ENCODE measurements at regions not wholly inside any gene's neighbourhood (a gene's known extent, or its start where the extent isn't known, plus 50 kb on each side); places are given as distances from the start of the nearest gene placed in this dataset.

DNA sequence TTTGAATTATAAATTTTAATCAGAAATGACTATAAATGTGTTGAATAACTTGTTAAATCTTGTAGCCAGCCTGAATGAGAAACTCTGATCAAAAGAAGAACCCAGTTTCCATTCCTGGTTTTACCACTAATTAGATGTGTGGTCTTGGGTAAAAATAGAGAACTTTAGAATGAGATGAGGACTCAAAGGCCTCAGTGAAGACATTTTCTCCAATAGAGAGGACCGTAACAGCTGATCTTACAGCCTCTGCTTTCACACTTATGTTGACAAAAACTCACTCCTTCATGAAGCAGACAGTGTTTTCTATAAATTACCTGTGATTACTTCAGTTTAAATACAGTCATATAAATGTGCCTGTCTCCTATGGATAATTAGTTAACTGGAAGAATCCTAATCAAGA, 200.1 kb upstream of the MEOX2 start:
- H3K27me3 ChIP-seq (ENCODE audit: control insufficient read depth in 4 of 4, insufficient read depth in 4 of 4, low read length in 3 of 4) = no peaks in the 10 kb centered on the region
- DNase-seq (ENCODE audit: low spot score) = no peak
- H3K4me1 ChIP-seq (ENCODE audit: control insufficient read depth in 4 of 4, insufficient read depth in 4 of 4, low read length in 3 of 4) = no peaks in the 10 kb centered on the region
- no peak overlapping the region for H3K27ac ChIP-seq (ENCODE audit: low read depth in 1 of 2, low read length in 2 of 2)
- TF ChIP-seq, protein P1, sequence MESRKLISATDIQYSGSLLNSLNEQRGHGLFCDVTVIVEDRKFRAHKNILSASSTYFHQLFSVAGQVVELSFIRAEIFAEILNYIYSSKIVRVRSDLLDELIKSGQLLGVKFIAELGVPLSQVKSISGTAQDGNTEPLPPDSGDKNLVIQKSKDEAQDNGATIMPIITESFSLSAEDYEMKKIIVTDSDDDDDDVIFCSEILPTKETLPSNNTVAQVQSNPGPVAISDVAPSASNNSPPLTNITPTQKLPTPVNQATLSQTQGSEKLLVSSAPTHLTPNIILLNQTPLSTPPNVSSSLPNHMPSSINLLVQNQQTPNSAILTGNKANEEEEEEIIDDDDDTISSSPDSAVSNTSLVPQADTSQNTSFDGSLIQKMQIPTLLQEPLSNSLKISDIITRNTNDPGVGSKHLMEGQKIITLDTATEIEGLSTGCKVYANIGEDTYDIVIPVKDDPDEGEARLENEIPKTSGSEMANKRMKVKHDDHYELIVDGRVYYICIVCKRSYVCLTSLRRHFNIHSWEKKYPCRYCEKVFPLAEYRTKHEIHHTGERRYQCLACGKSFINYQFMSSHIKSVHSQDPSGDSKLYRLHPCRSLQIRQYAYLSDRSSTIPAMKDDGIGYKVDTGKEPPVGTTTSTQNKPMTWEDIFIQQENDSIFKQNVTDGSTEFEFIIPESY (IDR thresholded peaks at IDR 0.05) = no peak
- H3K36me3 ChIP-seq (ENCODE audit: control insufficient read depth in 4 of 4, insufficient read depth in 3 of 4, low read depth in 1 of 4, low read length in 3 of 4) = no peaks in the 10 kb centered on the region
- no peak overlapping the region for H3K4me3 ChIP-seq (ENCODE audit: low read depth in 1 of 3, low read length in 3 of 3)
- no peaks in the 10 kb centered on the region for H3K9me3 ChIP-seq (ENCODE audit: control insufficient read depth in 4 of 4, low read length in 3 of 4)
- WGBS = 93% methylated on average over 1 of the region's 1 CpG
- H3K9ac ChIP-seq (ENCODE audit: low read depth in 1 of 2, low read length in 2 of 2) = no peak overlapping the region

DNA sequence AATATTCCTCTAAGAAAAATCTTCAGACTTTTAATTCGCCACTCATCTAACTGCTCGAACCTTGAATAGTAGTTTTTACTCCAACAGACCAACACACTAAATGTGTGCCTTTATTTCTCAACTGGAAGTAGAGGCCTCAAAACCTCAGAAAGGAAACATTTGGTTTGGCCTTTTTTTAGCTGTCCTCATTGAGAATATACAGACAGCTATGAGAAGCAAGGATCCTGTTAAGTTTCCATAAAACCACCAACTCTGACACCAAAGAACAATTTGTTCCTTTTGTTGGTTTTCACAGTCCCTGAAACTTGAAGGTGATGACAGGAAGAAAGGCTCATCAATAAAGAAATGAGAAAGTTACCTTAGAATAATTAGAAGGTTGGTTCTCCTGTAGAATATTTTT, 199.2 kb upstream of the MEOX2 start:
- Histone ChIP-seq H3K9ac (ENCODE audit: low read depth in 1 of 2, low read length in 2 of 2) (no peak overlapping the region), H3K9me3 (ENCODE audit: control insufficient read depth in 4 of 4, low read length in 3 of 4) (peaks cover 0 to 3% (median under 1%) of the 10 kb centered on the region in 4 donors), H3K27ac (ENCODE audit: low read depth in 1 of 2, low read length in 2 of 2) (no peak overlapping the region), H3K4me3 (ENCODE audit: low read depth in 1 of 3, low read length in 3 of 3) (no peak overlapping the region), H3K27me3 (ENCODE audit: control insufficient read depth in 4 of 4, insufficient read depth in 4 of 4, low read length in 3 of 4) (no peaks in the 10 kb centered on the region), H3K36me3 (ENCODE audit: control insufficient read depth in 4 of 4, insufficient read depth in 3 of 4, low read depth in 1 of 4, low read length in 3 of 4) (no peaks in the 10 kb centered on the region), H3K4me1 (ENCODE audit: control insufficient read depth in 4 of 4, insufficient read depth in 4 of 4, low read length in 3 of 4) (no peaks in the 10 kb centered on the region)
- TF ChIP-seq JUND (IDR thresholded peaks at IDR 0.05) = no peak
- TF ChIP-seq YY1 (IDR thresholded peaks at IDR 0.05) = no peak
- no peak for TF ChIP-seq HNF4A (conservative IDR thresholded peaks at IDR 0.05)
- no peak for TF ChIP-seq GABPA (IDR thresholded peaks at IDR 0.05 in 1 of 2, conservative IDR thresholded peaks at IDR 0.05 in 1 of 2)
- TF ChIP-seq, protein P2, sequence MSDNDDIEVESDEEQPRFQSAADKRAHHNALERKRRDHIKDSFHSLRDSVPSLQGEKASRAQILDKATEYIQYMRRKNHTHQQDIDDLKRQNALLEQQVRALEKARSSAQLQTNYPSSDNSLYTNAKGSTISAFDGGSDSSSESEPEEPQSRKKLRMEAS (IDR thresholded peaks at IDR 0.05) = no peak
- WGBS = 85% methylated on average over 2 of the region's 2 CpGs
- no peak for DNase-seq (ENCODE audit: low spot score)

DNA sequence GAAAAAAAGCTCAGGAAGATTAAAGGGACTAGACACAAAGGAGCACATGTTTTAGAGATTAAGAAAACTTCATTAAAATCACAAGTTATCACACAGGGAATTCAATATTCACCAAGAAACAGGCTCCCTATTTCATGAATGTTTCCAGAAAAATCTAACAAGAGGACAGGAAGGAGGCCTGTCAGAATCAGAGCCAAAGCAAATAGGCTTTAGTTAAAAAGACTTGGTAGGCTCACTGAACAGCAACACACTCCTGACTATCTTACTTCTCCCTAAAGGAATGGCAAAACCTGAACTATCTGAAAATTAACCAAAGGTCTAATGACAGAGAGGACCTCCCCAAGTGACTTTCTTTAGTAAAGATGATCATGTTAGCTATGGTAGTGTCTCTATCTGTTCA, 188.3 kb upstream of the MEOX2 start:
- TF ChIP-seq, protein P3, sequence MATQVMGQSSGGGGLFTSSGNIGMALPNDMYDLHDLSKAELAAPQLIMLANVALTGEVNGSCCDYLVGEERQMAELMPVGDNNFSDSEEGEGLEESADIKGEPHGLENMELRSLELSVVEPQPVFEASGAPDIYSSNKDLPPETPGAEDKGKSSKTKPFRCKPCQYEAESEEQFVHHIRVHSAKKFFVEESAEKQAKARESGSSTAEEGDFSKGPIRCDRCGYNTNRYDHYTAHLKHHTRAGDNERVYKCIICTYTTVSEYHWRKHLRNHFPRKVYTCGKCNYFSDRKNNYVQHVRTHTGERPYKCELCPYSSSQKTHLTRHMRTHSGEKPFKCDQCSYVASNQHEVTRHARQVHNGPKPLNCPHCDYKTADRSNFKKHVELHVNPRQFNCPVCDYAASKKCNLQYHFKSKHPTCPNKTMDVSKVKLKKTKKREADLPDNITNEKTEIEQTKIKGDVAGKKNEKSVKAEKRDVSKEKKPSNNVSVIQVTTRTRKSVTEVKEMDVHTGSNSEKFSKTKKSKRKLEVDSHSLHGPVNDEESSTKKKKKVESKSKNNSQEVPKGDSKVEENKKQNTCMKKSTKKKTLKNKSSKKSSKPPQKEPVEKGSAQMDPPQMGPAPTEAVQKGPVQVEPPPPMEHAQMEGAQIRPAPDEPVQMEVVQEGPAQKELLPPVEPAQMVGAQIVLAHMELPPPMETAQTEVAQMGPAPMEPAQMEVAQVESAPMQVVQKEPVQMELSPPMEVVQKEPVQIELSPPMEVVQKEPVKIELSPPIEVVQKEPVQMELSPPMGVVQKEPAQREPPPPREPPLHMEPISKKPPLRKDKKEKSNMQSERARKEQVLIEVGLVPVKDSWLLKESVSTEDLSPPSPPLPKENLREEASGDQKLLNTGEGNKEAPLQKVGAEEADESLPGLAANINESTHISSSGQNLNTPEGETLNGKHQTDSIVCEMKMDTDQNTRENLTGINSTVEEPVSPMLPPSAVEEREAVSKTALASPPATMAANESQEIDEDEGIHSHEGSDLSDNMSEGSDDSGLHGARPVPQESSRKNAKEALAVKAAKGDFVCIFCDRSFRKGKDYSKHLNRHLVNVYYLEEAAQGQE (IDR thresholded peaks at IDR 0.05) = no peak
- no peak for TF ChIP-seq JUND (IDR thresholded peaks at IDR 0.05)
- TF ChIP-seq YY1 (IDR thresholded peaks at IDR 0.05) = no peak
- TF ChIP-seq EGR1 (IDR thresholded peaks at IDR 0.05; ENCODE audit: low read depth in 2 of 2) = no peak
- TF ChIP-seq RXRA (IDR thresholded peaks at IDR 0.05) = no peak
- TF ChIP-seq NR2F2 (IDR thresholded peaks at IDR 0.05) = no peak
- TF ChIP-seq RAD21 (IDR thresholded peaks at IDR 0.05) = no peak
- no peak for TF ChIP-seq GABPA (IDR thresholded peaks at IDR 0.05 in 1 of 2, conservative IDR thresholded peaks at IDR 0.05 in 1 of 2)
- TF ChIP-seq HNF4A (conservative IDR thresholded peaks at IDR 0.05) = no peak
- TF ChIP-seq, protein P4, sequence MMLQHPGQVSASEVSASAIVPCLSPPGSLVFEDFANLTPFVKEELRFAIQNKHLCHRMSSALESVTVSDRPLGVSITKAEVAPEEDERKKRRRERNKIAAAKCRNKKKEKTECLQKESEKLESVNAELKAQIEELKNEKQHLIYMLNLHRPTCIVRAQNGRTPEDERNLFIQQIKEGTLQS (IDR thresholded peaks at IDR 0.05) = no peak
- TF ChIP-seq FOXA1 (IDR thresholded peaks at IDR 0.05) = no peak
- TF ChIP-seq CTCF (IDR thresholded peaks at IDR 0.05; ENCODE audit: low read depth, low read length, missing input control) = no peak
- no peak for TF ChIP-seq SP1 (IDR thresholded peaks at IDR 0.05)
- TF ChIP-seq TAF1 (conservative IDR thresholded peaks at IDR 0.05) = no peak
- no peak for TF ChIP-seq FOXA2 (IDR thresholded peaks at IDR 0.05)
- TF ChIP-seq, protein P2 (IDR thresholded peaks at IDR 0.05) = no peak
- TF ChIP-seq HNF4G (IDR thresholded peaks at IDR 0.05) = no peak
- TF ChIP-seq, protein P1 (IDR thresholded peaks at IDR 0.05) = no peak
- H3K4me3 ChIP-seq (ENCODE audit: low read depth in 1 of 3, low read length in 3 of 3) = no peak overlapping the region
- H3K36me3 ChIP-seq (ENCODE audit: control insufficient read depth in 4 of 4, insufficient read depth in 3 of 4, low read depth in 1 of 4, low read length in 3 of 4) = no peaks in the 10 kb centered on the region
- DNase-seq (ENCODE audit: low spot score) = no peak
- no peaks in the 10 kb centered on the region for H3K9me3 ChIP-seq (ENCODE audit: control insufficient read depth in 4 of 4, low read length in 3 of 4)
- H3K27ac ChIP-seq (ENCODE audit: low read depth in 1 of 2, low read length in 2 of 2) = no peak overlapping the region
- no peaks in the 10 kb centered on the region for H3K27me3 ChIP-seq (ENCODE audit: control insufficient read depth in 4 of 4, insufficient read depth in 4 of 4, low read length in 3 of 4)
- no peaks in the 10 kb centered on the region for H3K4me1 ChIP-seq (ENCODE audit: control insufficient read depth in 4 of 4, insufficient read depth in 4 of 4, low read length in 3 of 4)
- no peak overlapping the region for H3K9ac ChIP-seq (ENCODE audit: low read depth in 1 of 2, low read length in 2 of 2)

All from liver (tissue), 8 donors.